Tibial nerve (tissue), 3 donors: ENCODE measurements at regions not wholly inside any gene's neighbourhood (a gene's known extent, or its start where the extent isn't known, plus 50 kb on each side); places are given as distances from the start of the nearest gene placed in this dataset.

Experiments used
- POLR2A ChIP-seq, 2 donors: fragments of 450-650 bp; IDR thresholded peaks; one replicate each; pipeline ENCODE4 v1.6.1; 2017; ENCODE audit warnings: antibody characterized with exemption in 2 of 2, mild to moderate bottlenecking in 2 of 2, moderate library complexity in 2 of 2
- TF ChIP-seq, protein P1 (sequence below), 5 experiments: fragments of 200-600 bp in 3 of 5; fragments of 450-650 bp in 2 of 5; sonication (generic) in 3 of 5; IDR thresholded peaks; one replicate each; pipeline ENCODE4 v1.5.1; 2016 to 2019; ENCODE audit warnings: antibody characterized with exemption in 5 of 5, mild to moderate bottlenecking in 3 of 5, moderate library complexity in 2 of 5

DNA sequence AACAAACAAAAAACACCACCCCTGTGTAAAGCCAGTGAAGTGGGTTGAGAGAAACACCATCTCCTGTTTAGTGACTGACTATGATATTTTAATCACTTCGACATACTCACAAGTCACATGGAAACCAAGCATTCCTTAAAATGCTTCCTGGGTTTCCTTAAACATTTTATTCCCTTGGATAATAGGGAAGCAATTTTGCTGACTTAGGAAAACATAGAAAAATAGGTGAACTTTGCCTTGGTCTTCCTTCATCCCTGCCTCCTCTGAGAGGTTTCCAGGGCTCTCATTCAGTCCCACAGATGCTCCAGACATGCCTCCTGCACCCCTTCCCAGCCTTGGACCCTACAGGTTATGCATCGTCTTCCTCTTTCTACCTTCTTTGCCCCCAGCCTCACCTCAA lies 122.6 kb upstream of the SERPINE2 start:
- TF ChIP-seq, protein P1, sequence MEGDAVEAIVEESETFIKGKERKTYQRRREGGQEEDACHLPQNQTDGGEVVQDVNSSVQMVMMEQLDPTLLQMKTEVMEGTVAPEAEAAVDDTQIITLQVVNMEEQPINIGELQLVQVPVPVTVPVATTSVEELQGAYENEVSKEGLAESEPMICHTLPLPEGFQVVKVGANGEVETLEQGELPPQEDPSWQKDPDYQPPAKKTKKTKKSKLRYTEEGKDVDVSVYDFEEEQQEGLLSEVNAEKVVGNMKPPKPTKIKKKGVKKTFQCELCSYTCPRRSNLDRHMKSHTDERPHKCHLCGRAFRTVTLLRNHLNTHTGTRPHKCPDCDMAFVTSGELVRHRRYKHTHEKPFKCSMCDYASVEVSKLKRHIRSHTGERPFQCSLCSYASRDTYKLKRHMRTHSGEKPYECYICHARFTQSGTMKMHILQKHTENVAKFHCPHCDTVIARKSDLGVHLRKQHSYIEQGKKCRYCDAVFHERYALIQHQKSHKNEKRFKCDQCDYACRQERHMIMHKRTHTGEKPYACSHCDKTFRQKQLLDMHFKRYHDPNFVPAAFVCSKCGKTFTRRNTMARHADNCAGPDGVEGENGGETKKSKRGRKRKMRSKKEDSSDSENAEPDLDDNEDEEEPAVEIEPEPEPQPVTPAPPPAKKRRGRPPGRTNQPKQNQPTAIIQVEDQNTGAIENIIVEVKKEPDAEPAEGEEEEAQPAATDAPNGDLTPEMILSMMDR (IDR thresholded peaks at IDR 0.05) = no peak
- TF ChIP-seq POLR2A (IDR thresholded peaks at IDR 0.05) = no peak
